Stimulated activated CD8-positive, alpha-beta memory T cell treated with anti-CD3 and anti-CD28 coated beads, Interleukin-4, amount 100 ng/mL, for 24 hours (primary cell): ENCODE measurements at regions not wholly inside any gene's neighbourhood (a gene's known extent, or its start where the extent isn't known, plus 50 kb on each side); places are given as distances from the start of the nearest gene placed in this dataset.

Source experiments
- DNase-seq: peaks from one replicate; pipeline ENCODE4 v3.0.0-alpha.2; 2020; ENCODE audit warnings: low read depth

GRCh38 chr17:72208832-72209231, 88.0 kb downstream of the SOX9 start:
- no peak for DNase-seq

GRCh38 chr17:72212041-72212440, 91.2 kb downstream of the SOX9 start:
- no peak for DNase-seq

GRCh38 chr17:72215490-72215889, 94.7 kb downstream of the SOX9 start:
- no peak for DNase-seq

- no peak for DNase-seq
Observed at GRCh38 chr17:72215928-72216327, 95.1 kb downstream of the SOX9 start.

- DNase-seq: no peak
Observed at GRCh38 chr17:72219137-72219823, 98.5 kb downstream of the SOX9 start.

GRCh38 chr17:72219824-72220493, 99.1 kb downstream of the SOX9 start:
- no peak for DNase-seq

- DNase-seq: no peak
Observed at GRCh38 chr17:72222661-72223380, 102.0 kb downstream of the SOX9 start.

- no peak for DNase-seq
Observed at GRCh38 chr17:72223866-72224291, 103.1 kb downstream of the SOX9 start.

GRCh38 chr17:72226322-72226721, 105.5 kb downstream of the SOX9 start:
- no peak for DNase-seq

- no peak for DNase-seq
Observed at GRCh38 chr17:72233986-72234385, 113.2 kb downstream of the SOX9 start.

- DNase-seq: no peak
Observed at GRCh38 chr17:72234985-72235384, 114.2 kb downstream of the SOX9 start.

GRCh38 chr17:72236980-72237633, 116.3 kb downstream of the SOX9 start:
- DNase-seq: no peak

GRCh38 chr17:72238157-72238673, 117.4 kb downstream of the SOX9 start:
- no peak for DNase-seq

- no peak for DNase-seq
Observed at GRCh38 chr17:72239548-72239947, 118.7 kb downstream of the SOX9 start.

GRCh38 chr17:72240333-72240732, 119.5 kb downstream of the SOX9 start:
- DNase-seq: no peak

- no peak for DNase-seq
Observed at GRCh38 chr17:72244494-72244893, 123.7 kb downstream of the SOX9 start.

GRCh38 chr17:72244956-72245355, 124.1 kb downstream of the SOX9 start:
- no peak for DNase-seq

GRCh38 chr17:72249441-72249840, 128.6 kb downstream of the SOX9 start:
- DNase-seq: no peak

- no peak for DNase-seq
Observed at GRCh38 chr17:72250206-72250605, 129.4 kb downstream of the SOX9 start.

GRCh38 chr17:72253597-72253996, 132.8 kb downstream of the SOX9 start:
- no peak for DNase-seq

GRCh38 chr17:72254808-72255449, 134.1 kb downstream of the SOX9 start:
- DNase-seq: no peak

GRCh38 chr17:72255481-72255880, 134.7 kb downstream of the SOX9 start:
- DNase-seq: no peak
